ENCODE measurements at regions not wholly inside any gene's neighbourhood (a gene's known extent, or its start where the extent isn't known, plus 50 kb on each side); places are given as distances from the start of the nearest gene placed in this dataset.

DNA sequence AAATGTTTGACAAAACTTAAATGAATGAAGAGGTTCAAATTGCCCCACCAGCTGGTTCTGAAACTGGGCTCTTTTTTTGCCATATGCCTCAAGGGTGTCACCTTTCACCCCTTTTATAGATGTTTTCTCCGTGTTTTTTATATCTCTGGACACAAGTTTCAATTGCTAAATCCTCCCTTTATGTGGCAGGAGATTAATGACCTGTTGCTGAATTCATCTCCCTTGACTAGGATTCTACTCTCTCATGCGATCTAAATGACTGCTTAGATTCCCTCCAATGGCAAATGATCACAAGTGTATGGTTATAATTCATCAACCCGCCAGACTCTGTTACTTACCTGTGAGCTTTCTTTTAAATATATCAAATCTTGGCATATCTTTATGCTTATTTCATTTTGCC lies 677.0 kb upstream of the POT1 start:
- DNase-seq (no peak), ATAC-seq (no peak)
- TF ChIP-seq, protein P1, sequence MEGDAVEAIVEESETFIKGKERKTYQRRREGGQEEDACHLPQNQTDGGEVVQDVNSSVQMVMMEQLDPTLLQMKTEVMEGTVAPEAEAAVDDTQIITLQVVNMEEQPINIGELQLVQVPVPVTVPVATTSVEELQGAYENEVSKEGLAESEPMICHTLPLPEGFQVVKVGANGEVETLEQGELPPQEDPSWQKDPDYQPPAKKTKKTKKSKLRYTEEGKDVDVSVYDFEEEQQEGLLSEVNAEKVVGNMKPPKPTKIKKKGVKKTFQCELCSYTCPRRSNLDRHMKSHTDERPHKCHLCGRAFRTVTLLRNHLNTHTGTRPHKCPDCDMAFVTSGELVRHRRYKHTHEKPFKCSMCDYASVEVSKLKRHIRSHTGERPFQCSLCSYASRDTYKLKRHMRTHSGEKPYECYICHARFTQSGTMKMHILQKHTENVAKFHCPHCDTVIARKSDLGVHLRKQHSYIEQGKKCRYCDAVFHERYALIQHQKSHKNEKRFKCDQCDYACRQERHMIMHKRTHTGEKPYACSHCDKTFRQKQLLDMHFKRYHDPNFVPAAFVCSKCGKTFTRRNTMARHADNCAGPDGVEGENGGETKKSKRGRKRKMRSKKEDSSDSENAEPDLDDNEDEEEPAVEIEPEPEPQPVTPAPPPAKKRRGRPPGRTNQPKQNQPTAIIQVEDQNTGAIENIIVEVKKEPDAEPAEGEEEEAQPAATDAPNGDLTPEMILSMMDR (IDR thresholded peaks at IDR 0.05), result no peak
- no peak for TF ChIP-seq POLR2A (IDR thresholded peaks at IDR 0.05)
- Histone ChIP-seq H3K36me3 (no peaks in the 10 kb centered on the region), H3K27me3 (no peaks in the 10 kb centered on the region), H3K27ac (no peak overlapping the region), H3K4me3 (no peak overlapping the region), H3K9me3 (no peaks in the 10 kb centered on the region), H3K4me1 (no peaks in the 10 kb centered on the region)
- WGBS, 4 donors, result 56 to 72% (median 70%) methylated on average over 3 of the region's 3 CpGs
- intact Hi-C loops (cut with DNase I), result no loop called here

DNA sequence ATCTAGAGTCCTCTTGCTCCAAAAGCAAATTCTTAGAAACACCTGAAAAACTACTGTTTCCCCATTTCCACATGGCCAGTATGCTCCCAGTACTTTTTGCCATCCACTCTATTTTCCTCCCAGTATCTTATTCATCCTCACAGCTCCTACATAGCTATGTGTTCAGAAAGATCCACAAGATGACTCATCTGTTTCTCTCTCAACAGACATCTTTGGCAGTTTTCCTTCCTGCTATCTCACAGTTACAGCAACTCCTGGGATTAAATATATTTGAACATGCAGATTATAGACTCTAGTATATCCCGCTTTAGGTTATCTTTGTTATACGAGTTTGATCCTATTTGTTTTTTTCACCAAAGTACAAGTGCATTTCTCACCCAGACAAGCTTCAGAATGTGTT lies 675.6 kb upstream of the POT1 start:
- Histone ChIP-seq H3K9me3 (no peaks in the 10 kb centered on the region), H3K27me3 (no peaks in the 10 kb centered on the region), H3K36me3 (no peaks in the 10 kb centered on the region), H3K4me1 (no peaks in the 10 kb centered on the region), H3K4me3 (no peak overlapping the region), H3K27ac (no peak overlapping the region)
- TF ChIP-seq POLR2A (IDR thresholded peaks at IDR 0.05), result no peak
- TF ChIP-seq, protein P1 (IDR thresholded peaks at IDR 0.05), result no peak
- intact Hi-C loops (cut with DNase I), result no loop called here
- 57 to 69% (median 59%) methylated on average over 2 of the region's 2 CpGs for WGBS, 4 donors
- DNase-seq, result no peak
- no peak for ATAC-seq

DNA sequence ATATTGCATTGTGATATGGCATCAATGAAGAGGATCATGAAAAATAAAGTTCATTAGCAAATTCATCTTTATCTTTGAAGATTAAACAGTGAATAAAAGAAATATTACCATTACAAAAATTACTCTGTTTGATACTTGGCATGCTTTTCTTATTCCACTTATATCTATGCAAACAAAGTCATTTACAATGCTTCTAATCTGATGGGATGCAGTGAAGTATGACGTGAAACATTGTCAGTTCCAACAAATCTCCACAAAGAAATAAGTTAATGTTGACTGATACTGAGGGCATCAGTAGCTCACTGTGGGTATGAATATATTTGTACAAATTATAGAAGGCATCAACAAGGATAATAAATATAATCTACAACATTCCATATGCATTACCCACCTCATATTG lies 672.8 kb upstream of the POT1 start:
- ATAC-seq (no peak), DNase-seq (no peak)
- Histone ChIP-seq H3K9me3 (no peaks in the 10 kb centered on the region), H3K4me1 (no peaks in the 10 kb centered on the region), H3K27ac (no peak overlapping the region), H3K27me3 (no peaks in the 10 kb centered on the region), H3K36me3 (no peaks in the 10 kb centered on the region), H3K4me3 (no peak overlapping the region)
- intact Hi-C loops (cut with DNase I), result no loop called here
- 66 to 84% (median 80%) methylated on average over 1 of the region's 1 CpG for WGBS, 4 donors
- TF ChIP-seq, protein P1 (IDR thresholded peaks at IDR 0.05), result no peak
- no peak for TF ChIP-seq POLR2A (IDR thresholded peaks at IDR 0.05)

DNA sequence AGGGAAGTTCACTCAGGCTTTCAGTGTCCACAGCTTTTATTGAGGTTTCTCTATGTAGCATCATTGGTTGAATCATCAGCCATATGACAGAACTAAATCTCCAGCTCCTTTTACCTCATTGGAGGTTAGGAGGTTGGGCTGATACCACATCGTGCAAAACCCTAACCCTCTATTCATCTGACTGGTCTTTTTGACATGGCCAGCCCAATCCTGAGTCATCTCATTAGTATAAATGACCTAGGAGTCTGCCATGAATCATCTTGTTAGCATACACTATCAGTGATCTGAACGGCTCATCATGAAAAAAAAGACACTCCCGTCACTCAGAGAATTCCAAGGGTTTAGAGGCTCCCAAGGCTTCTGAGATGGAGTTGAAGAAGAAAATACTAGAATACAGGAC lies 669.8 kb upstream of the POT1 start:
- DNase-seq (no peak), ATAC-seq (no peak)
- H3K36me3 ChIP-seq, result no peaks in the 10 kb centered on the region
- no peaks in the 10 kb centered on the region for H3K4me1 ChIP-seq
- H3K27ac ChIP-seq, result no peak overlapping the region
- H3K27me3 ChIP-seq, result no peaks in the 10 kb centered on the region
- TF ChIP-seq, protein P1 (IDR thresholded peaks at IDR 0.05), result no peak
- TF ChIP-seq POLR2A (IDR thresholded peaks at IDR 0.05), result no peak
- 64 to 70% (median 67%) methylated on average over 3 of the region's 3 CpGs for WGBS, 4 donors
- no peaks in the 10 kb centered on the region for H3K9me3 ChIP-seq
- H3K4me3 ChIP-seq, result no peak overlapping the region
- intact Hi-C loops (cut with DNase I), result no loop called here
